HTR-8/SVneo (cell line): ENCODE measurements at regions not wholly inside any gene's neighbourhood (a gene's known extent, or its start where the extent isn't known, plus 50 kb on each side); places are given as distances from the start of the nearest gene placed in this dataset.

Experiments
- DNase-seq: peaks from one replicate; pipeline ENCODE4 v3.0.0; 2011; ENCODE audit warnings: low spot score, mixed read lengths; ENCODE audit not compliant: insufficient read length
- FAIRE-seq: peaks from 2 replicates; lab custom pipeline; 2011; peaks lifted over from hg19 to GRCh38; lab: Jason Lieb, UNC

DNA sequence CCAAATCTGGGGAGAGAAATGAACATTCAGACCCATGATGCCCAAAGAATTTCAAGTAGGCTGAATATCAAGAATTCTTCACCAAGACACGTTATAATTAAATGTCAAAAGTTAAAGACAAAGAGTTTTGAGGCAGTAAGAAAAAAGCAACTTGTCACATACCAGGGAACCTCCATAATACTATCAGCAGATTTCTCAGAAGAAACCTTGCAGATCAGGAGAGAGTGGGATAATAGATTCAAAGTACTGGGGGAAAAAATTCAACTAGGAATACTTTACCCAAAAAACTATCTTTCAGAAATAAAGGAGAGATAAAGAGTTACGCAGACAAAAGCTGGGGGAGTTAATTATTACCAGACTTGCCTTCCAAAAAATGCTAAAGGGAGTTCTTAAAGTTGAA, 516.0 kb downstream of the CETN3 start:
- DNase-seq, result no peak
- no peak for FAIRE-seq

DNA sequence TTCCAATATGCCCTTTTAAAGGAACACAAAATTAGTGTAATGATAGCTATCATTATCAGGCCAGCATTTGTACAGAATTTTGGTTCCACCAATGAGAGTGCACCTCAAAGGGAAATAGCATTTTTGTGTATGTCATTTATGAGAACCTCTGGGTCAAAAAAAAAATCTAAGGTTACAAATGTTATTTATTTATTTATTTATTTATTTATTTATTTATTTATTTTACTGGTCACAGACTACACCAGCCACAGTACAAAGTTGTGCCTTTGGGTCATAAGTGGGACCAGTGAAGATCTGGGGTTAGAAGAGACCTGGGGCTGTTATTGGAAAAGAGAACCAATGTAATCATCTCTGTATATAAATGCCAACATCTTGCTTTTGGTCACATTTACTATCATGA, 523.9 kb downstream of the CETN3 start:
- DNase-seq, result no peak
- no peak for FAIRE-seq

DNA sequence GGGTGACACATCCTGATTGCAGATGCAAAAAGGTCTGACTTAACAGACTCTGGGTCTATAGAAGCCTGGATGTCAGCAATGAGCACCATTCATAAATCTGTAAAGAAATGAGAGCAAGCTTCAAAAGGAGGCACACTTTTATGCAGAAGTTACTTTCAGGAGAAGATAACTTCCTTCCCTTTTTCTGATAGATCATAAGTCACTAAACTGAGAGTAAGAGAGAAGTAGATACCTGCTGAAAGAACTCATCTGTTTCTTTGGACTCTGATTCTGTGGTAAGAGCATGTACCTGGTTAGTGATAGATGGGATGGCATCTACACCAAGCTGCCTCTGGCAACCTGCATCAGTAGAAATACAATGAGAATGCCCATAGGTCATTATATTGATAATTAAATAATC, 525.6 kb downstream of the CETN3 start:
- DNase-seq (no peak), FAIRE-seq (no peak)

DNA sequence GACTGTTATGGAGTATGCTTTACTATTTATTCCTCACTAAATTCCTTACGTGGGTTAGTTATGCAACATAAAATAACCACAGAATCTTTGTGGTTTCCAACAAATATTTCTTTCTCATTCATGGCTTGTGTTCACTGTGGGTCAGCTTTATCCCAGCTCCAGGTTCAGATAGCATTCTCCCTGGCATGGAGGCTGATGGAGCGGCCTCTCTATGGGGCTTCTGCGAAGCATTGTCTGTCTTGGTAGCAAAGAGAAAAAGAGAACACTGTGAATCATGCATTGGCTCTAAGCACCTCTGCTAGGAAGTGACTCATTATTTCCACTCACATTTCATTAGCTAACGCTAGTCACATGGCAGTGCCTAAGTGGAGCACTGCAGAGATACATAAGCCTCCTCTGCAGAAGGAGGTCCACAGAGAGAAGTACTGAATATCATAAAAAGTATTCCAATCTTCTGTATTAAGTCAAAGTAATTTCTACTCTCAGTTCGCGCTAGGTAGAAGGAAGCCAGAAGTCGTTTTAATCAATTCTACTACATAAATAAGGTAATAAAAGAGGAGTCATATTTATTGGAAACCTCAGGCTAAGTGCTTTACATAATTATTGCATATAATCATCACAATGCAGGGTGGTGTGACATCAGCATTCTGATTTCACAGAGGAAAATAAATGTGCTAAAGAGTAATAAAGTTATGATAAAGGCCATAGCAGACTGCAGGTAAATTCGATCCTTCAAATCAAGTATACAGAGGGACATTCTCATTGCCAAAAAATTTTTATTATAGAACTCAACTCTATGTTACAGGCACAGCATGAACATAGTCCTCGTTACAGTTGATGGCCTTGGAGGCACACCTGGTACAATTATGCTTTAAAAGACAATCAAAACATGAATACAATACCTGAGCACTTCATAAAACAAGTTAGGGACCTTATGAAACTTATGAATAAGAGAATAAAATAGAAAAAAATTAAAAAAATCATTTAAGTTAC, 531.1 kb downstream of the CETN3 start:
- FAIRE-seq (no peak), DNase-seq (peak; percentile 26)

DNA sequence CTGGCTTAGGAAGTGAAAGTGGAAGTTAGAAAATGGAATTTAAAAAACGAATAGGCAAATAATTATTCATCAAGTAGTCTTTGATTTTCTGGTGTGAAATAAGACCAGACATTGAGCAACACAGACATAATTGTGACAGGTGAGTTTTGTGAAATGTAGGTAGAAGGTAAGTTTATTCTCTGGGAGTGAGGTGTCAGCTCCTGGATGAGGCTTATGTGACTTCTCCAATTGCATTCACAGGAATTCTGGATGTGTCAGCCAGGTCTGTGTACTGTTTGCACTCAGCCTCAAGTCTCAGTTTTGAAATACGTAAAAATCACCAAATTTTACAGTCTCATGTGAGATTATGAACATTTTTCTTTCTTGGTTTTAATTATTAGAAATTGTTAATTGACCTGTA, 537.6 kb downstream of the CETN3 start:
- FAIRE-seq, result no peak
- DNase-seq, result no peak

DNA sequence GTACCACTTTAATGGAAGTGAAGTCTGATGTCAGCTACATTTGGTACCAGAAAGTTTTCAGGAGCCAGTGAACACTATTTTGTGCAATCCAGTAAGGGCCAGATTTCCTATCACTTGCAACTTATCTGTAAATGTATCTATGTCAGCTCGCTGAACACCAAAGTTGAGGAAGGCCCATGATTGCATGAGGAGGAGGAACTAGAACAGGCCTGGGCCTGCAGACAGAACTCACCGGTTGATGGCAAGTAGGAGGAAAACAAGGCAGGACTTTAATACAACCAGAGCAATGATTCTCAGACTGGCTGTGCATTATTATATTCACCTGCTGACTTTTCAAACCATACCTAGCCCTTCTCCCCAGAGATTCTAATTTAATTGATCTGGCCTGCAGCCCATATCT, 540.2 kb downstream of the CETN3 start:
- FAIRE-seq (no peak), DNase-seq (no peak)

DNA sequence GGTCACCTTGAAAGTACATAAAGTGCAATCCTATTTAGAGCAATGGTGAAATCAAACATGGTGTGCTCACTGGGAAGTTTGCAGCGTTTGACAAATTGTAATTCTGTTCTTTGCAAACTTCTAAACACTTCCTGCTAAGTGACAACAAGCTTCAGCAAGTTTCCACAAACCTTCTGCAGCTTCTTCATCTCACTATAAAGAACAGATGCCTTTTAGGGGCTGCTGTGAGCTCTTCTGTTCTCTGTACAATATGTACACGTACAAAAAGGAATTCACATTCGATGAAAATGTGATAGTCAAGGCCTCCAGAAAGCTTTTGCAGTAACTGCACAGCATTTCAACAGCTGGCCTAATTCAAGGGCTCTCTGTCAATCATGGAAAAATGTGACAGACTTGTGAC, 543.1 kb downstream of the CETN3 start:
- FAIRE-seq (no peak), DNase-seq (no peak)

DNA sequence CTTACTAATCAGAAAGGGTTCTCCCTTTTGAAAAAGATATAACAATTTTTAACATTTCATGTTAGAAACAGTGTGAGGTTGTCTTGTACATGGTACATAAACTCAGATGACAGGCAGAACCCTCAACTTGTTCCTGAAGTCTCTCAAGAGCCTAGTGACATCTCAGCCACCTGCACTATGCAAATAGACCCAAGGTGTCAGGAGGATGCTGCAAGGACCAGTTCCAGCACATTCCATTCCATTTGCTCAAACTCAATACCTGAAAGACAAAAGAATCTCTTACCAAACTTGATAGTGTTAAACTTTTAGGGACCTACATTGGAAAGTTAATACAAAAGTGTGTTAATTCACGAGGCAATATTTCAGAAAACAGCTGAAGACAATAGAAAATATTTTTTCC, 544.6 kb downstream of the CETN3 start:
- DNase-seq (no peak), FAIRE-seq (no peak)

DNA sequence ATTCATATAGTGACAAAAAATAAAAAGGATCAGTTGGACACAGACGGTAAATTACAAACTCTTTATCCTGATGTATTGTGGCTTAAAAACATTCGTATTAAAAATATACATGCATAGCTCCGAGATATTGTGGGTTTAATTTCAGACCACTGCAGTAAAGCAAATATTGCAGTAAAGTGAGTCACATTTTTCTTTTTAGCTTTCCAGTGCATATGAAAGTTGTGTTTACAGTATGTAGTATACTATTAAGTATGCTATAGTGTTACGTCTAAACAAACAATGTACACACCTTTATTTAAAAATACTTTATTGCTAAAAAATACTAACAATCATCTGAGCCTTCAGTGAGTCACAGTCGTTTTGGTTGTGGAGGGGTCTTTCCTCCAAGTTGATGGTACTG, 551.8 kb downstream of the CETN3 start:
- no peak for FAIRE-seq

DNA sequence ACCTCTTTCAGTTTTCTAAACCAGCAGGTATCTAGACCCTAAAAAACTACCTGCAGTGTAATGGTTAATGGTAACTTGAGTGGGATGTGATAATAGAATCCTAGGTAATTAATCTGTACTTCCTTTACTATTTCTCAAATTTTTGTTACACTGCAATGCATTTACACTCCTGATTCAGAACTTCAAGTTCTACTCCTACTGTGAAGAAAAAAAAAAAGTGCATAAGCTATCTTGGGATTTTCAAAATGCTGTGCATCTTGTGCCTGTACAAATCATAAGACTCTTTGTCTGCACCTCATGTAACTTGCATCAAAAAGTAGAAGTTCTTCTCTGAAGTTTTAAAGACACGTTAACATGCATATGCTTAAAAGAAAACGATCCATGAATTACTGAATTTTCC, 554.1 kb downstream of the CETN3 start:
- FAIRE-seq (no peak), DNase-seq (no peak)

More for the DNA sequence above, 551.8 kb downstream of the CETN3 start:
- no peak for DNase-seq

DNA sequence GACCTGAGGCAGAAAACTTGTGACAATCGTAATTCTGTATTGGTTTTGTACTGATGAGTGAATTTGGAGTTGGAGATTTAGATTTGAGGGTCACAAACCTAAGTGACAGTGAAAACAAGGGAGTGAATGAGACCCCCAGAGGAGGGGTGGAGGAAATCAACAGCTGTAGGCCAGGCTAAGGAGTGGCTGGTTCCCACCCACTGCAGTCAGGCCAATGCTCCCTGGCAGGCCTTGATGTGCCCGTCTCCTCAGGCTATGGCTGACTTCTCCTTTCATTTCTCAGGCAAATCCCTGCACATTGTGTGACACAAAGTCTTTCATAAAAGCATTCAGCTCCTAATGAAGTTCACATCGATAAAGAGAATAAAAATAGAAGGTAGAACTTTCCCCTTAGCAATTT, 557.6 kb downstream of the CETN3 start:
- FAIRE-seq (no peak), DNase-seq (no peak)

DNA sequence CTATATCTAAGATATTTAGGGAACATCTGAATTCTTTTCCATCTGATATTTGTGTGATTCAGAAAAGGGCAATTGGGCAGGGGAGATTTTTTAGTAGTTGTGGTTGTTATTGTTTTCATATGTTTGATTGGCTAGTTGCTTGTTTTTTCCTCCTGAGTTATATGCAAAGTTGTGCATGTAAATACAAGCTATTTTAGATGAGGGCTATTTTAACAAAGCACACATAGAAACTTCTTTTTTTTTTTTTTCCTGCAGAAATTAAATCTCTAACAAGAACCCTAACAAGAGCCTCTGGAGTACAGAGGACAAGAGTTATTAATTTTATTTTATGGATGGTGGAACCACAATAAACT, 559.1 kb downstream of the CETN3 start:
- no peak for FAIRE-seq
- no peak for DNase-seq

DNA sequence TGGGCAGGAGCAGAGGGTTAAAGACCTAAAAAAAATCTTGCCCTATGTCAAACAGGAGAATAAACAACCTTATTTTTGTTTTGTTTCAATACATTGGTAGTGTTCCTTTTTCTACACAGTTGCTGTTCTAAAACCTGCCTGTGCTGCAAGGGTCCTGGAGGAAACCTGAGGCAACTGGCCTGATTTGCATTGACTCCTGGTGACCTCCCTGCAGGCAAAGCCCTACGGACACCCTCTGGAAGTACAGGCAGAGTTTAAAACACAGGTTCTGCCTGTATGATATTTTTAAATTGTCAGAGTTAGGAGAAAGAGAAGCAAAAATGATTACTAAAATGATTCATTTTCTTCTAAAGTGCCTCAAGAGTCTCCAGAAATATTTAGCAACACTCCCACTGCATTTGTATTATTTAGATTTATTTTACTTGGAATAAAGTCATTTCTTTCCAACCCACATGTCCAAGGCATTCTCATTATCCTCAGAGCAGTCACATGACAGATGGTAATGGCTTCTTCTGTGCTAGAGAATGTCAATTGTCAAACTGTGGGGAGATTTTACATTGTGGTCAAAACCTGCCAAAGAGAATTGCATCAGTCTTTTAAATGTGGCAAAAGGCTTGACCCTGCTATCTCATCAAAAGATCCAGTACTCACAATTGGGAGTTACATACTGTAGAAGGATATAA, 559.6 kb downstream of the CETN3 start:
- DNase-seq (no peak), FAIRE-seq (no peak)

DNA sequence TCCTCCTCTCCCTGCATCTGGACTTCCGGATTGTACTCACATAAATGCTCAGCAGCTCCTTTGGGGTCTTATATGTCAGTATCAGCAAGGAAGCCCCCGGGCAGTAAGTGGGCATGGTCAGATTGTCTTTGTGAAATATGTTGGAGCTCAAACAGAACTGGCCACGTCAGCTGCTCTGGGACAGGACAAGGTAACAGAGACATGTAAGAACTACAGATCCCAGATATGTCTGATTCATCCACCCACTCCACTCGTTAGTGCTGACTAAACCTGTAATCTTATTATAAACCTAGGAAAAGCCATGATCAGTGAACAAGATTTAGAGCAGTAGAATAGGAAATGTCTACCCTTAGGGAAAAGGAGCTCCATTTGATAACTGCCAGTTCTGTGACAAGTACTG, 561.8 kb downstream of the CETN3 start:
- FAIRE-seq (no peak), DNase-seq (no peak)

DNA sequence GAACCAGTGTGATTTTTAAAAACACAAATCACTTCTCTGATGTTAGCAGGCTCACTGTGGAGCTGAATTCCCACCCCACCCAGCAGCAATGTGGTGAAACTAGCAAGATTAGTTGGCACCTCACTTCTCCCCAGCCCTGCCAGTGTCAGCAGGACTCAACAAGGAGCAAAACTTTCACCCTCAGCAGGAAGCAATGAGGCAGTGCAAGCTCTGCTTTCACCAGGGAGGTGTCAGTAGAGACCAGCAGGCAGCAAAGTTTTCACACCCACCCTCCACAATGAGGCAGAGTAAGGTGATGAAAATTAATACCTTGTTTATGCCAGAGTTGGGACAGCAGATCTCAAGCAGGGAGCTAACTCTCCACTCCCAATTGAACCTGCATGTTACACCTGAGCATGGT, 565.0 kb downstream of the CETN3 start:
- no peak for FAIRE-seq

DNA sequence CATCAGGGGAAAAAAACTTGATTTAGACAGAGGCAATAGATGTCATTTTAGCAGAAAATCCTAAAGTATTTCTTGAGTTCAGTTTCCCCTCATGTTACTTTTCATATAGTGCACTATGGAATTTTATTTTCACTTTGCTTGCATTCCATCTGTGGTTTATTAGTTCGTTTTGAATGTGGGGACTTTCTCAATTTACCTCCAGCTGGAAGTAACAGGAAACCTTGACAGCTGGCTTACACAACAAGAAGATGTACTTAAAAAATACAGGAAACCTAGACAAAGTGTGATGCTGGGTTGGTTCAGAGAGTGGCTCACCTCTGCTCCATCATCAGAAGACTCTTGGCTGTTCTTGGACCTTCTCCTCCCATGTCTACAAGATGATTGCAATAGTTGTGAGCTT, 567.0 kb downstream of the CETN3 start:
- FAIRE-seq (no peak), DNase-seq (no peak)

More for the DNA sequence above, 565.0 kb downstream of the CETN3 start:
- DNase-seq, result no peak

DNA sequence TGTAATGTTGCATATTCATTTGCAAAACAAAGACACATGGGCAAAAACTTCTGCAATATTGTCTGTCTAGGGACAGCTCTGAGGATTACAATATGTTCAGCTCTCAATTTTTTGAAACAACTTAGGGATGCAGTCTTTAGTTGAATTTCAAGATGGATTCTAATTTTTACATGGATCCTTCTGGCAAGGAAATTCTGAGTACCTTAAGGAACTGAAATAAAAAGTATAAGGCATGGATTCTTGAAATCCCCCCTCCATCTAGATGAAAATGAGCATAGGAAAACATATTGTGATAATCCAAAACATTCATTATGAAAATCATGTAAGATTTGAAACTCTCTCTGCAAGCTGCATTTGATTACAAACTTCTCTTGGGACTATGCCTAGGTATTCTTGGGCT, 568.6 kb downstream of the CETN3 start:
- FAIRE-seq (no peak), DNase-seq (no peak)

DNA sequence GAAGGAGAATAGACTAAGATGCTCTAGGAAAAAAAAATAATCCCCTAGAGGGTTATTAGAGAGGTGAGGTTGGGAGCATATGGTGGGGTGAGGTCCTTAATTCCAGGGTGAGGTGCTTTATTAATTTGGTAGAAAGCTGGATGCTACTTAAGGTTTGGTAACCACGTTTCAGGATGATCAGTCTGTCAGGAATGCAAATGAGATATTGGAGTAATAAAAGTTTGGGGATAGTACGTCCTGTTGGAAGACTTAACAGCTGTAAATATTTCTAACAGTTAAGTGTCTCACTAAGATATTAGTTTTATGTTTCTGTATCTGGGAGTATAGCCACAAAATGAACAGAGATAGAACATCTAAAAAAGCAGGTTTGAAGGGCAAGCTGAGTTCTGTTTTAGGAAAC, 578.9 kb downstream of the CETN3 start:
- DNase-seq (no peak), FAIRE-seq (no peak)

DNA sequence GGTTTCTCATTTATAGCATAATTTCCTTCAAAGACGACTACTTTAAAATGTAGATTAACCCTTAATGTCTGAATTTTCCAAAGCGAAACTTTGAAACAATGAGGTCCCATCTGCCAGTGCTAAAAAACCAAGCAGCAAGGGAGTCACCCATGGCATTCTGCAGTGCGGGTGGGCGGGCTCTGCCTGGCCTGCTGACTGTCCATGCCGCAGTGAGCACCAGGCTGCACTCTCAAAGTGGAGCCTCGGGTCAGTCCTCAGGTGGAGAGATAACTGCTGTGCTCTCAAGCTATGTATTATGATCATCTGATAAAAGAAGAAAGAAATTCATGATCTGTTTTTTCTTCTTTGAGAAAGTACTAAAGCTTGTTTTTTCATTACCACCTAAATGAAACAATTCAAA, 581.6 kb downstream of the CETN3 start:
- no peak for DNase-seq
- FAIRE-seq, result no peak

DNA sequence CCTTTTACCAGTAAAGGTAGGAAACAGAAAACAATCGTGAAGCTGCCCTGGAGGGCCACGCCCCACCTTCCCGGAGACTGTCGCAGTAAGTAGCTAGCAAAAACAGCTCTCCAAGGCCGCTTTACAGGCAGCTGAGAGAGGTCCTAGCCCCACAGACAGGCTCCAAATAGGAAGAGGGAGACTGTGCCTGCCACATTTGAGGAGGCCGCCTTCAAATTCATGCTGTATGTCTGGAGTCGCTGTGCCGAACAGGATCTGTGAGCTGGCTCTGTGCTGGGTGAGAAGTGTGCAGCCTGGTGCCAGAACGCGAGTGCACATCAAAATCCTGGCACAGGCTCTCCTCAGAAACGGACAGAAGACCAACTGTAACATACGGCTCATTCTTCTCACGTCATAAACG, 582.2 kb downstream of the CETN3 start:
- no peak for FAIRE-seq
- no peak for DNase-seq

DNA sequence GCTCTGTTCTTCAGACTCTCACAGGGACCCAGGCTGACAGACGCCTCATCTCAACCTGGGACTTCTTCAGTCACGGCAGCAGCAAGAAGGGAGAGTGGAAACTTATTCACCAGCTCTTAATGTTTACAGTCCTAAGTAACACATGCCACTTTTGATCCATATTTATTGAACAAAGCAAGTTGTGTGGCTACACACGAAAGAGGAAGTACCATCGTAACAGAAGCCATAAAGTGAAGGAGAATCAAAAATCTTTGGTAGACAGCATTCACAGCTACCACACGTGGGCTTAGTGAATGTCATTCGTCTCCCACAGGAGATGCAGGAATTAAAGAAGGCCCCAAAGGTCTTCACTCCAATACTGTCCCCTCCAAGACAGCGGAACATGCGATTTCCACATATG, 582.6 kb downstream of the CETN3 start:
- DNase-seq, result no peak
- FAIRE-seq, result no peak

DNA sequence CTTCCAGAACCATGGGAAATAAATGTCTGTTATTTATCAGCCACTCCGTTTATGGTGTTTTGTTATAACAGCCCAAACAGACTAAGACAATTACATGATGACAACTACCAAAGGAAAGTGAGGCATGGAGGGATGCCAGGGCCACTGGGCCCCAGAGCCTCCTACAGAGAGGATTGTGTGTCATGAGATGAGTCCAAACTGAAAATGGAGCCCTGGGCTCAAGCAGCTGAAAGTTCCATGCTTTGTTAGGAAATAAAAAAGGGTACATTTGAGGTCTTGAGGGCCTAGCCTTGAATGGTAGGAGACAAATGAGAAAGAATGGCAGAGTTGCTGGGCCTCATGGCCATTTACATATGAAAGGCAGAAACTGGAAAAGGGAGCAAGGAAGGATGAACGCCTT, 586.5 kb downstream of the CETN3 start:
- DNase-seq (no peak), FAIRE-seq (no peak)
